Suprapubic skin (tissue), 4 donors: ENCODE measurements at regions not wholly inside any gene's neighbourhood (a gene's known extent, or its start where the extent isn't known, plus 50 kb on each side); places are given as distances from the start of the nearest gene placed in this dataset.

ENCODE experiments used
- CTCF ChIP-seq, 2 donors: fragments of 200-600 bp in 1 of 2; fragments of 450-650 bp in 1 of 2; sonication (generic) in 1 of 2; IDR thresholded peaks; one replicate each; pipeline ENCODE4 v1.5.1; 2016 to 2019; ENCODE audit warnings: antibody characterized with exemption in 2 of 2, mild to moderate bottlenecking in 1 of 2, moderate library complexity in 1 of 2
- EP300 ChIP-seq: sonication (generic); formaldehyde crosslinking; IDR thresholded peaks from one replicate; pipeline ENCODE4 v1.6.1; 2017; ENCODE audit warnings: antibody characterized with exemption
- POLR2A ChIP-seq, 2 donors: fragments of 450-650 bp; IDR thresholded peaks; one replicate each; pipeline ENCODE4 v1.6.1; 2017; ENCODE audit warnings: antibody characterized with exemption in 2 of 2, mild to moderate bottlenecking in 2 of 2, moderate library complexity in 2 of 2
- POLR2AphosphoS5 ChIP-seq, 3 donors: sonication (generic); formaldehyde crosslinking; IDR thresholded peaks; one replicate each; pipeline ENCODE4 v1.6.1; 2017; ENCODE audit warnings: antibody characterized with exemption in 3 of 3

GRCh38 chr1:221012120-221012519 is 132.9 kb downstream of the HLX start:
- TF ChIP-seq CTCF (IDR thresholded peaks at IDR 0.05), result no peak
- TF ChIP-seq POLR2A (IDR thresholded peaks at IDR 0.05), result no peak
- no peak for TF ChIP-seq POLR2AphosphoS5 (IDR thresholded peaks at IDR 0.05)
- TF ChIP-seq EP300, result no peak
